Right ventricle myocardium superior (tissue), 1 donor: ENCODE measurements at regions not wholly inside any gene's neighbourhood (a gene's known extent, or its start where the extent isn't known, plus 50 kb on each side); places are given as distances from the start of the nearest gene placed in this dataset.
"Not testable (repeated sequence)": the region's sequence is repeated elsewhere in the genome, so short reads cannot be mapped to it uniquely, and the experiment has no call there.

ENCODE experiments used
- ATAC-seq: fragments of 200-7000 bp; cut with Tn5 transposase; one replicate; pipeline ENCODE4 v1.9.1; 2020; ENCODE audit warnings: mild to moderate bottlenecking; ENCODE audit not compliant: poor library complexity
- DNase-seq: peaks from one replicate; pipeline ENCODE4 v3.0.0-alpha.2; 2020
- intact Hi-C: fragments of 100-400 bp; cut with DNase I; formaldehyde crosslinking; loops from one replicate; pipeline ENCODE4 v1.11.2; 2022
- donor health status: DM: no; HTN: yes; CAD: no; lungs with severe emphysema.

- ATAC-seq: no peak
- intact Hi-C loops: no loop called here
- no peak for DNase-seq
These were observed 173.4 kb upstream of the TPM1 start for GRCh38 chr15:62869116-62869515.

GRCh38 chr15:62870216-62870615, 172.3 kb upstream of the TPM1 start:
- DNase-seq (no peak), ATAC-seq (no peak)
- intact Hi-C loops: no loop called here

- ATAC-seq, intact Hi-C loops, DNase-seq: not testable (repeated sequence)
These were observed 171.8 kb upstream of the TPM1 start for GRCh38 chr15:62870701-62871100.

GRCh38 chr15:62873203-62873602, 169.3 kb upstream of the TPM1 start:
- DNase-seq: no peak
- no peak for ATAC-seq
- intact Hi-C loops: no loop called here

GRCh38 chr15:62874064-62874463, 168.5 kb upstream of the TPM1 start:
- ATAC-seq (no peak), DNase-seq (no peak)
- intact Hi-C loops: no loop called here

GRCh38 chr15:62874959-62875625, 167.5 kb upstream of the TPM1 start:
- no peak for DNase-seq
- peak; percentile 62 for ATAC-seq
- intact Hi-C loops: no loop called here

GRCh38 chr15:62875626-62876021, 166.9 kb upstream of the TPM1 start:
- ATAC-seq (peak; percentile 35), DNase-seq (no peak)
- intact Hi-C loops: no loop called here

GRCh38 chr15:62877276-62877857, 165.2 kb upstream of the TPM1 start:
- intact Hi-C loops: no loop called here
- ATAC-seq (no peak), DNase-seq (no peak)

GRCh38 chr15:62878070-62878469, 164.5 kb upstream of the TPM1 start:
- intact Hi-C loops: no loop called here
- ATAC-seq (peak; percentile 30), DNase-seq (no peak)

- ATAC-seq (no peak), DNase-seq (no peak)
- intact Hi-C loops: no loop called here
These were observed 162.8 kb upstream of the TPM1 start for GRCh38 chr15:62879770-62880169.

GRCh38 chr15:62880278-62880677, 162.3 kb upstream of the TPM1 start:
- intact Hi-C loops: no loop called here
- DNase-seq (no peak), ATAC-seq (no peak)

- no peak for ATAC-seq
- DNase-seq: no peak
- intact Hi-C loops: no loop called here
These were observed 161.5 kb upstream of the TPM1 start for GRCh38 chr15:62881056-62881455.

GRCh38 chr15:62883938-62884479, 158.5 kb upstream of the TPM1 start:
- DNase-seq (no peak), ATAC-seq (no peak)
- intact Hi-C loops: no loop called here

GRCh38 chr15:62886431-62887071, 156.0 kb upstream of the TPM1 start:
- ATAC-seq: peak; percentile 36
- DNase-seq: no peak
- intact Hi-C loops: no loop called here

GRCh38 chr15:62887113-62887570, 155.4 kb upstream of the TPM1 start:
- ATAC-seq (no peak), DNase-seq (no peak)
- intact Hi-C loops: no loop called here

- ATAC-seq (no peak), DNase-seq (no peak)
- intact Hi-C loops: no loop called here
These were observed 153.9 kb upstream of the TPM1 start for GRCh38 chr15:62888623-62889022.

- DNase-seq (no peak), ATAC-seq (no peak)
- intact Hi-C loops: no loop called here
These were observed 153.3 kb upstream of the TPM1 start for GRCh38 chr15:62889141-62889661.

GRCh38 chr15:62889734-62890505, 152.6 kb upstream of the TPM1 start:
- ATAC-seq (no peak), DNase-seq (no peak)
- intact Hi-C loops: no loop called here
